HCT116 (cell line): ENCODE measurements at regions not wholly inside any gene's neighbourhood (a gene's known extent, or its start where the extent isn't known, plus 50 kb on each side); places are given as distances from the start of the nearest gene placed in this dataset.

ENCODE experiments used
- ATAC-seq: fragments of 200-7000 bp; cut with Tn5 transposase; 2 replicates; pipeline ENCODE4 v1.9.1; 2020; ENCODE audit warnings: mild to moderate bottlenecking, moderate library complexity
- BruUV-seq: library from RNA; stranded (reverse); fragments of 400-500 nt; replicated peaks from 2 replicates; lab custom pipeline; 2021; lab: Mats Ljungman, UMichigan
- CTCF ChIA-PET: fragments of 300-600 bp; sonication (Branson Sonifier 250); formaldehyde crosslinking; loops from one replicate; lab custom pipeline; 2021; ENCODE audit warnings: antibody characterized with exemption; lab: Charles Lee
- POLR2A ChIA-PET: fragments of 300-600, 350-600 bp; sonication (Branson Sonifier 250); formaldehyde crosslinking; loops from one replicate; lab custom pipeline; 2021; ENCODE audit warnings: antibody characterized with exemption; lab: Charles Lee
- RAD21 ChIA-PET, 2 experiments: fragments of 300-600 bp; sonication (Branson Sonifier 250); formaldehyde crosslinking; loops; one replicate each; lab custom pipeline; 2023; ENCODE audit warnings: low total read pairs in 2 of 2; ENCODE audit not compliant: uncharacterized antibody in 2 of 2, unreplicated experiment in 2 of 2, low non-redundant PET in 1 of 2; lab: Charles Lee
- DNase-seq: peaks from one replicate; pipeline ENCODE4 v3.0.0-alpha.2; 2010; ENCODE audit warnings: low read depth, low spot score
- H2AFZ ChIP-seq: fragments of 200-600 bp; shearing (Covaris generic), sonication (generic); 2 replicates; pipeline ENCODE4 v1.6.1; 2017; ENCODE audit warnings: low read depth, mixed run types, mixed read lengths, antibody characterized with exemption, low read length; ENCODE audit not compliant: poor library complexity, severe bottlenecking
- H3K27ac ChIP-seq: 2 replicates; pipeline ENCODE4 v1.5.1; 2012; ENCODE audit warnings: low read depth, low read length
- H3K27me3 ChIP-seq: fragments of 200-600 bp; sonication (generic); 2 replicates; pipeline ENCODE4 v1.6.1; 2016; ENCODE audit warnings: mixed run types, low read length, mixed read lengths; ENCODE audit not compliant: insufficient read depth
- H3K36me3 ChIP-seq, 2 experiments: fragments of 200-500 bp in 1 of 2; fragments of 200-600 bp in 1 of 2; sonication (Bioruptor generic) in 1 of 2; sonication (generic) in 1 of 2; 2 replicates each; pipeline versions ENCODE4 v1.5.1 to v1.6.1; 2014 to 2016; ENCODE audit warnings: low read length in 2 of 2, inconsistent platforms in 1 of 2, mixed read lengths in 1 of 2, mixed run types in 1 of 2; ENCODE audit not compliant: insufficient read depth in 2 of 2, control insufficient read depth in 1 of 2
- H3K4me1 ChIP-seq, 2 experiments: fragments of 200-600 bp in 1 of 2; sonication (generic) in 1 of 2; 2 replicates each; pipeline versions ENCODE4 v1.5.1 to v1.6.1; 2012 to 2017; ENCODE audit warnings: low read length in 2 of 2, inconsistent platforms in 1 of 2, mild to moderate bottlenecking in 1 of 2, mixed read lengths in 1 of 2, mixed run types in 1 of 2, moderate library complexity in 1 of 2; ENCODE audit not compliant: insufficient read depth in 2 of 2, control insufficient read depth in 1 of 2
- H3K4me2 ChIP-seq: fragments of 200-600 bp; sonication (generic); 2 replicates; pipeline ENCODE4 v1.6.1; 2017; ENCODE audit warnings: mixed run types, low read length, mixed read lengths
- H3K4me3 ChIP-seq, 2 experiments: fragments of 200-600 bp in 1 of 2; sonication (generic) in 1 of 2; replicated peaks in 1 of 2; 2 replicates each; pipeline ENCODE4 v1.5.1; 2011 to 2016; ENCODE audit warnings: low read length in 2 of 2, control low read depth in 1 of 2, low read depth in 1 of 2, mild to moderate bottlenecking in 1 of 2, mixed read lengths in 1 of 2, mixed run types in 1 of 2
- H3K79me2 ChIP-seq: fragments of 200-600 bp; sonication (generic); 2 replicates; pipeline ENCODE4 v1.6.1; 2017; ENCODE audit warnings: mild to moderate bottlenecking, mixed run types, low read length, moderate library complexity, mixed read lengths; ENCODE audit not compliant: insufficient read depth
- H3K9ac ChIP-seq: fragments of 200-600 bp; sonication (generic); 2 replicates; pipeline ENCODE4 v1.6.1; 2016; ENCODE audit warnings: low read length, mixed read lengths
- H3K9me2 ChIP-seq: fragments of 200-600 bp; sonication (generic), shearing (Covaris generic); 2 replicates; pipeline ENCODE4 v1.6.1; 2017; ENCODE audit warnings: mixed run types, mild to moderate bottlenecking, moderate library complexity; ENCODE audit not compliant: insufficient read depth
- H3K9me3 ChIP-seq, 2 experiments: fragments of 200-500 bp in 1 of 2; fragments of 200-600 bp in 1 of 2; sonication (Bioruptor generic) in 1 of 2; sonication (generic) in 1 of 2; 2 replicates each; pipeline ENCODE4 v1.6.1; 2014 to 2017; ENCODE audit warnings: low read length in 2 of 2, mixed read lengths in 2 of 2, inconsistent platforms in 1 of 2, low read depth in 1 of 2, mild to moderate bottlenecking in 1 of 2, mixed run types in 1 of 2, moderate library complexity in 1 of 2; ENCODE audit not compliant: control insufficient read depth in 1 of 2, insufficient read depth in 1 of 2
- H4K20me1 ChIP-seq: fragments of 200-600 bp; sonication (generic), shearing (Covaris generic); 2 replicates; pipeline ENCODE4 v1.6.1; 2017; ENCODE audit warnings: mixed run types, mild to moderate bottlenecking, moderate library complexity; ENCODE audit not compliant: insufficient read depth
- CBX3 ChIP-seq: IDR thresholded peaks from 2 replicates; pipeline ENCODE4 v1.6.1; 2012; ENCODE audit warnings: low read depth
- CEBPB ChIP-seq: IDR thresholded peaks from 2 replicates; pipeline ENCODE4 v1.6.1; 2012; ENCODE audit warnings: low read depth
- ELF1 ChIP-seq: IDR thresholded peaks from 2 replicates; pipeline ENCODE4 v1.6.1; 2012; ENCODE audit warnings: low read depth, borderline replicate concordance
- EZH2phosphoT487 ChIP-seq: fragments of 200-600 bp; IDR thresholded peaks from 2 replicates; pipeline ENCODE4 v1.6.1; 2018; ENCODE audit warnings: antibody characterized with exemption, borderline replicate concordance
- FOSL1 ChIP-seq: IDR thresholded peaks from 2 replicates; pipeline ENCODE4 v1.6.1; 2012; ENCODE audit warnings: low read depth
- JUND ChIP-seq: IDR thresholded peaks from 2 replicates; pipeline ENCODE4 v1.6.1; 2012
- POLR2A ChIP-seq: IDR thresholded peaks from 2 replicates; pipeline ENCODE4 v1.7.0; 2011; ENCODE audit warnings: borderline replicate concordance; ENCODE audit not compliant: insufficient read depth, insufficient read length; ENCODE audit errors: extremely low read depth
- POLR2AphosphoS5 ChIP-seq: IDR thresholded peaks from 2 replicates; pipeline ENCODE4 v1.6.1; 2011; ENCODE audit warnings: mild to moderate bottlenecking, low read depth, low read length, moderate library complexity
- RAD21 ChIP-seq: IDR thresholded peaks from 2 replicates; pipeline ENCODE4 v1.6.1; 2012; ENCODE audit warnings: low read depth, mild to moderate bottlenecking
- SRF ChIP-seq: IDR thresholded peaks from 2 replicates; pipeline ENCODE4 v1.6.1; 2012; ENCODE audit warnings: low read depth
- TCF7L2 ChIP-seq: IDR thresholded peaks from 2 replicates; pipeline ENCODE4 v1.7.0; 2011; ENCODE audit warnings: borderline replicate concordance, inconsistent platforms; ENCODE audit not compliant: insufficient read depth, insufficient read length; ENCODE audit errors: extremely low read depth
- YY1 ChIP-seq: IDR thresholded peaks from 2 replicates; pipeline ENCODE4 v1.6.1; 2011; ENCODE audit warnings: low read length, low read depth, moderate library complexity, mild to moderate bottlenecking; ENCODE audit not compliant: insufficient replicate concordance; ENCODE audit errors: extremely low read depth
- ZFX ChIP-seq: fragments of 450-650 bp; IDR thresholded peaks from 2 replicates; pipeline ENCODE4 v1.6.1; 2017
- intact Hi-C: fragments of 100-400 bp; cut with micrococcal nuclease; formaldehyde crosslinking; loops from 2 replicates; pipeline ENCODE4 v1.10.0; 2022
- TF ChIP-seq, protein P1 (sequence below): IDR thresholded peaks from 2 replicates; pipeline ENCODE4 v1.6.1; 2012
- TF ChIP-seq, protein P2 (sequence below): IDR thresholded peaks from 2 replicates; pipeline ENCODE4 v1.6.1; 2012
- TF ChIP-seq, protein P3 (sequence below), 3 experiments: fragments of 200-600 bp in 1 of 3; sonication (generic) in 1 of 3; IDR thresholded peaks in 2 of 3; conservative IDR thresholded peaks in 1 of 3; 2 replicates each; pipeline ENCODE4 v1.5.1; 2012 to 2017; ENCODE audit warnings: low read depth in 2 of 3, low read length in 2 of 3, antibody characterized with exemption in 1 of 3, borderline replicate concordance in 1 of 3, control low read depth in 1 of 3, mild to moderate bottlenecking in 1 of 3, mixed read lengths in 1 of 3, mixed run types in 1 of 3, moderate library complexity in 1 of 3; ENCODE audit not compliant: insufficient read depth in 1 of 3
- TF ChIP-seq, protein P4 (sequence below): IDR thresholded peaks from 2 replicates; pipeline ENCODE4 v1.6.1; 2012; ENCODE audit warnings: low read depth

DNA sequence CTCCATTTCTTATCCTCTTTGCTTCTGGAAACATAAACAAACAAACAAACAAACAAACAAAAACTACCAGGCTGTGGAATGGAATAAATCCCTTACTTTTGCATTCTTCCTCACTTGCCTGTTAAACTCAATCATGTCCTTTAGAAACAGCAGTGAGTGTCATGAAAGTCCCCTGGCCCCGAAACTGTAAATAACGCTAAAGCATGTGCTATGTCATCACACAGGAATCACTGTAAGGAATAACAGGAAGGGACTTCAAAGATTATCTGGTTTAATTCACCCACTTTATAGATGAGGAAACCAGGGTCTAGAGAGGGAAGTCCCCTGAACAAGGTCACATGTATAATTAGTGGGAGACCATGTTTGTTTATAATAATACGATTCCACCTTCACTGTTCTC lies 159.4 kb upstream of the MEOX2 start:
- CTCF ChIA-PET: no interaction called here
- RAD21 ChIA-PET: no interaction called here

More for the DNA sequence above, 159.4 kb upstream of the MEOX2 start:
- no peak overlapping the region for H2AFZ ChIP-seq
- no peaks in the 10 kb centered on the region for H3K4me1 ChIP-seq
- DNase-seq (no peak), ATAC-seq (no peak)
- H3K9ac ChIP-seq: no peak overlapping the region
- intact Hi-C loops: no loop called here
- H4K20me1 ChIP-seq: no peaks in the 10 kb centered on the region
- no peaks in the 10 kb centered on the region for H3K9me3 ChIP-seq
- H3K36me3 ChIP-seq: no peaks in the 10 kb centered on the region
- no peak overlapping the region for H3K4me3 ChIP-seq
- H3K27ac ChIP-seq: no peak overlapping the region
- no peak overlapping the region for H3K4me2 ChIP-seq
- H3K27me3 ChIP-seq: no peaks in the 10 kb centered on the region
- H3K79me2 ChIP-seq: no peaks in the 10 kb centered on the region
- POLR2A ChIA-PET: no interaction called here
- TF ChIP-seq, protein P1, sequence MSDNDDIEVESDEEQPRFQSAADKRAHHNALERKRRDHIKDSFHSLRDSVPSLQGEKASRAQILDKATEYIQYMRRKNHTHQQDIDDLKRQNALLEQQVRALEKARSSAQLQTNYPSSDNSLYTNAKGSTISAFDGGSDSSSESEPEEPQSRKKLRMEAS: no peak
- TF ChIP-seq POLR2AphosphoS5 (no peak), ZFX (no peak), SRF (no peak), ELF1 (no peak), CBX3 (no peak), POLR2A (no peak), FOSL1 (no peak), JUND (no peak), EZH2phosphoT487 (no peak), CEBPB (no peak), RAD21 (no peak), YY1 (no peak), TCF7L2 (no peak)
- TF ChIP-seq, protein P2, sequence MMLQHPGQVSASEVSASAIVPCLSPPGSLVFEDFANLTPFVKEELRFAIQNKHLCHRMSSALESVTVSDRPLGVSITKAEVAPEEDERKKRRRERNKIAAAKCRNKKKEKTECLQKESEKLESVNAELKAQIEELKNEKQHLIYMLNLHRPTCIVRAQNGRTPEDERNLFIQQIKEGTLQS: no peak
- TF ChIP-seq, protein P3, sequence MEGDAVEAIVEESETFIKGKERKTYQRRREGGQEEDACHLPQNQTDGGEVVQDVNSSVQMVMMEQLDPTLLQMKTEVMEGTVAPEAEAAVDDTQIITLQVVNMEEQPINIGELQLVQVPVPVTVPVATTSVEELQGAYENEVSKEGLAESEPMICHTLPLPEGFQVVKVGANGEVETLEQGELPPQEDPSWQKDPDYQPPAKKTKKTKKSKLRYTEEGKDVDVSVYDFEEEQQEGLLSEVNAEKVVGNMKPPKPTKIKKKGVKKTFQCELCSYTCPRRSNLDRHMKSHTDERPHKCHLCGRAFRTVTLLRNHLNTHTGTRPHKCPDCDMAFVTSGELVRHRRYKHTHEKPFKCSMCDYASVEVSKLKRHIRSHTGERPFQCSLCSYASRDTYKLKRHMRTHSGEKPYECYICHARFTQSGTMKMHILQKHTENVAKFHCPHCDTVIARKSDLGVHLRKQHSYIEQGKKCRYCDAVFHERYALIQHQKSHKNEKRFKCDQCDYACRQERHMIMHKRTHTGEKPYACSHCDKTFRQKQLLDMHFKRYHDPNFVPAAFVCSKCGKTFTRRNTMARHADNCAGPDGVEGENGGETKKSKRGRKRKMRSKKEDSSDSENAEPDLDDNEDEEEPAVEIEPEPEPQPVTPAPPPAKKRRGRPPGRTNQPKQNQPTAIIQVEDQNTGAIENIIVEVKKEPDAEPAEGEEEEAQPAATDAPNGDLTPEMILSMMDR (IDR thresholded peaks at IDR 0.05 in 2 of 3, conservative IDR thresholded peaks at IDR 0.05 in 1 of 3; ENCODE audit: borderline replicate concordance in 1 of 3, insufficient read depth in 1 of 3, low read depth in 2 of 3, low read length in 2 of 3): no peak
- TF ChIP-seq, protein P4, sequence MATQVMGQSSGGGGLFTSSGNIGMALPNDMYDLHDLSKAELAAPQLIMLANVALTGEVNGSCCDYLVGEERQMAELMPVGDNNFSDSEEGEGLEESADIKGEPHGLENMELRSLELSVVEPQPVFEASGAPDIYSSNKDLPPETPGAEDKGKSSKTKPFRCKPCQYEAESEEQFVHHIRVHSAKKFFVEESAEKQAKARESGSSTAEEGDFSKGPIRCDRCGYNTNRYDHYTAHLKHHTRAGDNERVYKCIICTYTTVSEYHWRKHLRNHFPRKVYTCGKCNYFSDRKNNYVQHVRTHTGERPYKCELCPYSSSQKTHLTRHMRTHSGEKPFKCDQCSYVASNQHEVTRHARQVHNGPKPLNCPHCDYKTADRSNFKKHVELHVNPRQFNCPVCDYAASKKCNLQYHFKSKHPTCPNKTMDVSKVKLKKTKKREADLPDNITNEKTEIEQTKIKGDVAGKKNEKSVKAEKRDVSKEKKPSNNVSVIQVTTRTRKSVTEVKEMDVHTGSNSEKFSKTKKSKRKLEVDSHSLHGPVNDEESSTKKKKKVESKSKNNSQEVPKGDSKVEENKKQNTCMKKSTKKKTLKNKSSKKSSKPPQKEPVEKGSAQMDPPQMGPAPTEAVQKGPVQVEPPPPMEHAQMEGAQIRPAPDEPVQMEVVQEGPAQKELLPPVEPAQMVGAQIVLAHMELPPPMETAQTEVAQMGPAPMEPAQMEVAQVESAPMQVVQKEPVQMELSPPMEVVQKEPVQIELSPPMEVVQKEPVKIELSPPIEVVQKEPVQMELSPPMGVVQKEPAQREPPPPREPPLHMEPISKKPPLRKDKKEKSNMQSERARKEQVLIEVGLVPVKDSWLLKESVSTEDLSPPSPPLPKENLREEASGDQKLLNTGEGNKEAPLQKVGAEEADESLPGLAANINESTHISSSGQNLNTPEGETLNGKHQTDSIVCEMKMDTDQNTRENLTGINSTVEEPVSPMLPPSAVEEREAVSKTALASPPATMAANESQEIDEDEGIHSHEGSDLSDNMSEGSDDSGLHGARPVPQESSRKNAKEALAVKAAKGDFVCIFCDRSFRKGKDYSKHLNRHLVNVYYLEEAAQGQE: no peak
- no peaks in the 10 kb centered on the region; the same call in none of the 2 replicates for H3K9me2 ChIP-seq
- BruUV-seq: no TSS peak
